Epithelial cell of prostate (primary cell): ENCODE measurements at regions not wholly inside any gene's neighbourhood (a gene's known extent, or its start where the extent isn't known, plus 50 kb on each side); places are given as distances from the start of the nearest gene placed in this dataset.

ENCODE experiments used
- DNase-seq: peaks from one replicate; pipeline ENCODE4 v3.0.0-alpha.2; 2011; ENCODE audit warnings: low read depth, low spot score
- H3K27ac ChIP-seq: fragments of 450-650 bp; 2 replicates; pipeline ENCODE4 v1.5.1; 2017; ENCODE audit warnings: mild to moderate bottlenecking

DNA sequence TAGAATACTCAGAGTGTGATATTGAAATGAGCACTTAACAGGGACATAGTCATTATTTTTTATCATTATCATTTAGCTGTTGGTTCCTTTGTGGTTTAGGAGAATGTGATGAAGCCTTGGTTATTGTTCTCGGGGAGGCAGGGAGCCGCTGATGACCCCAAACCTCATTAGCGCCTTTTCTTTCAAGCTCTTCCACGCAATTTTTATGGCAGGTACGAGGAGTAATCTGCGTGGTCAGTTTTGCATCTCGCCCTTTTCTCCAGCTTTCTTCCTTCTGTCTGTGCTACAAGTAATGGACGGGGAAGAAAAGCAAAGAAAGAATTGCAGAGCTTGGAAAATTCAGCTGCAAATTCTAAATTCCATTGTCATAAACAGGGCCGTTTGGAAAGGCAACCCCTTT lies 338.4 kb downstream of the GLRX3 start:
- DNase-seq, result no peak
- H3K27ac ChIP-seq, result no peak overlapping the region

DNA sequence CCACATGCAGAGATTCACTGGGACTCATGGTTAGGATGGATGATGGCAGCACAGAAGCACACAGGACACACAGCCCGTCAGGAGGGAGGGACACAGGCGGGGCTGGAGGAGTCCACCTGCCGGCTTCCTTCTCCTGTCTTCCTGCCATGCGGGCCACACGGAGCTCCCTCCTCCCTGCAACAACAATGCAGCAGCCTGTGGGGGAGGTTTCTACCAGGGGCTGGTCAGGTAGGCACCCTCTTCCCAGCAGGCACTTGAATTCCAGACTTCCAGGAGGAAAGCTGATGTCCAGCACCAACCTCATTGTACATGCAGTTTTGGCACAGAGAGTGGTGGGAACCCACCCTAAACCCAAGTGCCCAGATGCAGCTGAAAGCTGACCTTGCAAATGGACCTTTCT lies 341.2 kb downstream of the GLRX3 start:
- DNase-seq, result no peak
- H3K27ac ChIP-seq, result no peak overlapping the region

DNA sequence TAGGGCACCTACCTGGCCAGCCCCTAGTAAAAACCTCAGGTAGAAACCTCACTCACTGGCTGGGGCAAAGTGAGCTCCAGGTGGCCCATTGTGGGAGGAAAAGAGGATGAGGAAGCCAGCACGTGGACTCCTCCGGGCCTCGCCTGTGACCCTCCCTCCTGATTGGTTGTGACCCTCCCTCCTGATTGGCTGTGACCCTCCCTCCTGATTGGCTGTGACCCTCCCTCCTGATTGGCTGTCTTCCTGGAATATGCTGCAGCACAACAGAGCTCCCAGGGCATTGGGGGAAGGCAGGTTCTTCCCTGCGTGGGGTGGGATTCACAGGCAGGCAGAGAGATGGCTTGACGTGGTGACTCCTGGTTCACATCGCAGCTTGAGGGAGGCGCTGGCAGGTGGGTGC lies 343.0 kb downstream of the GLRX3 start:
- no peak overlapping the region for H3K27ac ChIP-seq
- DNase-seq, result no peak

DNA sequence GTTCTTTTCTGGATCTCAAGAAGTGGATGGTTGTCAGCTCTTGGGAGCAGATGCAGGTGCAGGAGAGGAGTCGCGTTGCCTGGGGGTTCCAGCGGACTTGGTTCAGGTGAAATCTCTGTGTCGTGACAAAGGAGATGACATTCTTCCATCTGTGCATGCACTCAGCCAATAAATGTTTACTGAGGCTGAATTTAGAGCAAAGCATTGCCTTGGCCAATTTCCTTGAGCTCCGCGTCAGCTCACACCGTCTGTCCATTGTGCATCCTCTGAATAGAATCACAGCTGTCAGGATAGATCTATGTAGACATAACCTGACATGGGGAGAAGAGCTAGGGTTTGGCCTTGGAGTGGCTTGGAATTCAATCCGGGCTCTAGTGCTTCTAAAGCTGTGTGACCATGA lies 343.7 kb downstream of the GLRX3 start:
- H3K27ac ChIP-seq, result no peak overlapping the region
- no peak for DNase-seq

DNA sequence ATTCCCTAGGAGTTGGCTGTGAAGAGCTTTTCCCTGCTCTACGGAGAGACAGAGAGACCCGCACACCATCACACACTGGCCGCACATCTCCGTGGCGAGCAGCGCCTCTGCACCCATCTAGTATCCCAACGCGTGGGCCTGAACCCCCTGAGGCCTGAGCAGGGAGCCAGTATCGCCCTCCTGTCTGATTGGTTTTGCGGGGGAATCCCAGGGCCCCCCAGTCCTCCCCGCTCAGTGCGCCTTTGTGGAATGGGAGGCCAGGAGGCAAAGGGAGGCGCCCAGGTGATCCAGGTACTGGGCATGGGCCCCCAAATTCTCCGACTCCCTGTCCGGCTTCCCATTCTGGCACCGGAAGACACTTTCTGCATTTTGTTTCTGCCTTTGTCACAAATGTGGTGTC lies 344.3 kb downstream of the GLRX3 start:
- DNase-seq, result no peak
- no peak overlapping the region for H3K27ac ChIP-seq

DNA sequence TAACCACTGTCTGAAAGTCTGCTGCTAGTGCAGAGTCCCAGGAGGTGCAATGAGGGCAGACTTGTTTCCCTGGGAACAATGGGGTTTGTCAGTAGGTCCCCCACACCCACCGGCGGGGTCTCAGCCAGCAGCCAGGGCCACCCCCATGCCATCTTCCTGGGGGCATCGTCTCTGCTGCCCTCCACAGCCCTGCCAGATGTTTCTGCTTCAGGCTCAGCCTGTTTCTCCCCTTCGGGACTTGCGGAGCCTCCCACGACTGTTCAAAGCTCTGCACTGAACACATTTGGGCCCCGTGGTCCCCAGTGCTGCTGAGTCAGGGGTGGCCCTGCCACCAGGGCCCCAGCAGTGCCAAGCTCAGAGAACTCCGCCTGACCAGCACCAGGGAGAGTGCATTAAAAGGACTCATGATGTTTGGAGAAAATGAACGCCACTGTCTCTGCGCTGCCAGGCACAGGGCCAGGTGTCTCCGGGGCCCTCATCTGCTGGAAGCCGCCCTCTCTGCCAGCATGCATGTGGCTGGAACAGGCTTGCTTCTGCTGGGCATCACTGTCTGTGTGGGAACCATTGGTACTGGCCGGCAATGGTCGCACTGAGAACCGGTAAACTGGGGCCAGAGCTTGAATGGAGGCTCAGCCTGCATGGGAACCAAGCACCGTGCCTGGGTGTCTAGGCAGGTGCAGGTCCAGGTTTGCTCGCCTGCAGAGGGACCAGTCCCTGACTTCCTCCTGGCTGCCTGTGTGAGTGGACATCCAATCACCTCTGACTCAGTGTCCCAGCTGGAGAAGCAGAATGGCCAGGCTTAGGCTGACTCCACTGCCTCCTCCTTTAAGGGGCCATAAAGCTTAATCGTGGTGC lies 345.1 kb downstream of the GLRX3 start:
- no peak overlapping the region for H3K27ac ChIP-seq
- DNase-seq, result no peak

DNA sequence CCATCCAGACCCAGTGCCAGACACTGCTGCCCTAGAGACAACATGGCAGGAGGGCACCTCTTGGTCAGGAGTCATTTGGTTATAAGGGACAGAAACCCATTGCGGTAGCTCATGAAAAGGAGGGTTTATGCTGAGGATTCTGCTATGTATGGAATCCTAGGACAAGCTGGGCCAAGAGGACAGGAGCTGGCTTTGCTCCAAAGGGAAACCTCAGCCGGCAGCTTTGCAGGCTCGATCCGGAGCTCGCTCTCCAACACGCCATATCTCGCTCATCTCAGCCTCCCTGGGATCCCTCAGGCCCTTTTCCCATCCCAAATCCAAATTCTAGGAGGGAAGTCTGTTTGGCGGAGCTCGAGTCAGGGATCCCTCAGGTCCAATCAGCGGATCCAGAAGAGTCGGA lies 345.7 kb downstream of the GLRX3 start:
- DNase-seq, result no peak
- H3K27ac ChIP-seq, result no peak overlapping the region

DNA sequence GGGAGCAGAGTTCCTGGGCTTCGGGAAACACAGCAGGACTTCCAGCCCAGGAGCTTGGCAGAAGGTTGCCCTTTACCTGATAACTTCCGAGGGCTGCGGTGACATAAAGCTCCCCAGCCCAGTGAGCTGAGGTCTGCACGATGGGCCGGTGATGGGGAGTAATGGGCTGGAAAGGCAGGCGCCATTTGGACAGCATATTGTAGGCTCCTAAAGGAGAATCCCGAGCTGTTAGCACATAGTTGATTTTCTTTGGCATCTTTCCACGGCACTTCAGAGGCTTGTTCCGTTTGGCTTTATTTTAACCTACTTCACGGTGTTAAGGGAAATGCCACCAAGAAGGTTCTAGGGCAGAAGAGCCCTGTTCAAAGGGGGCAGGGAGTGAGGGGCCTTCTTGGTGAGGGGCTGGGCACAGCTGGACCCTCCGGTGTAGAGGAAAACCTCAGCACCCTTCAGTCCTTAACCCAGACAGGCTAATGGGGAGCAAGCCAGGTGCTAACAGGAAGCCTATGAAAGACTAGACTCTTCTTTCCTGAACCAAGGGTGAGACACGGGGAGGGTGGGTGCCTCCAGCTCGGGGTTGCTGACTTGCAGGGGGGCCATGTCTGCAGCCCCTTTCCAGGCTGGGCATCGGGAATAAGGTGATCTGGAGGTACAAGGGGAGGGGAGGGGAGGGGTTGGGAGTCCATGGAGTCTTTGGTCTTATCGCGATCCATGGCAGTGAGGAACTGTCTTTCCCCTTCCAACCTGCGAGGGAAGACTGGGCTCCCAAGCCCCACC lies 347.7 kb downstream of the GLRX3 start:
- H3K27ac ChIP-seq, result no peak overlapping the region
- DNase-seq, result no peak

DNA sequence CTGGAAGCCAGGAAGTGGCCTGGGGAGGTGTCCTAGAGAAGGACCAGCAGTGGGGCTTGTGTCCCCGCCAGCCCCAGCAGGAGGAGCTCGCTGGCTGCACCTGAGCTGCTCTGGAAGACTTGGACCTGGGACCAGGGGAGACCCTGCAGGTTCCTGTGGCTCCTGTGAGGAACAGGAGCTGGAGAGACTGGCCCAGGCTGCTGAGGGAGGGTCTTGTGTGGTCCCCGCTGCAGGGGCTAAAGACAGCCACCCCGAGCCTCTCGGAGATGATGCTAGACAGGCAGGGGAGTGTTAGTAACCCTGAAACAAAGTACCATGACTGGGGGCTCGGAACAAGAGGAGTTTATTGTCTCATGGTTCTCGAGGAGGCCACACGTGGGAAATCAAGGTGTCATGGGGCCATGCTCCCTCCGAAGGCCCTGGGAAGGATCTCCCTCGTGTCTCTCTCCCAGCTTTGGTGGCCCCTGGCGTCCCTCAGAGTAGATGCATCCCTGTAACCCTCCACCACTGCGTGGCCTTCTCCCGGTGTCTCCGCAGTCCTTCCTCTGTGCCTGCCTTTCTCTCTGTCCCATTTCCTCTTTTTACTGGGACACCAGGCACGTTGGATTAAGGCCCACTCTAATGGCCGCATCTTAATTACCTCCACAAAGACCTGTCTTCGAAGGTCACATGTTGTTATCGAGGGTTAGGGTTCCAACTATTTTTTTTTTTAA lies 348.4 kb downstream of the GLRX3 start:
- no peak overlapping the region for H3K27ac ChIP-seq
- DNase-seq, result no peak

DNA sequence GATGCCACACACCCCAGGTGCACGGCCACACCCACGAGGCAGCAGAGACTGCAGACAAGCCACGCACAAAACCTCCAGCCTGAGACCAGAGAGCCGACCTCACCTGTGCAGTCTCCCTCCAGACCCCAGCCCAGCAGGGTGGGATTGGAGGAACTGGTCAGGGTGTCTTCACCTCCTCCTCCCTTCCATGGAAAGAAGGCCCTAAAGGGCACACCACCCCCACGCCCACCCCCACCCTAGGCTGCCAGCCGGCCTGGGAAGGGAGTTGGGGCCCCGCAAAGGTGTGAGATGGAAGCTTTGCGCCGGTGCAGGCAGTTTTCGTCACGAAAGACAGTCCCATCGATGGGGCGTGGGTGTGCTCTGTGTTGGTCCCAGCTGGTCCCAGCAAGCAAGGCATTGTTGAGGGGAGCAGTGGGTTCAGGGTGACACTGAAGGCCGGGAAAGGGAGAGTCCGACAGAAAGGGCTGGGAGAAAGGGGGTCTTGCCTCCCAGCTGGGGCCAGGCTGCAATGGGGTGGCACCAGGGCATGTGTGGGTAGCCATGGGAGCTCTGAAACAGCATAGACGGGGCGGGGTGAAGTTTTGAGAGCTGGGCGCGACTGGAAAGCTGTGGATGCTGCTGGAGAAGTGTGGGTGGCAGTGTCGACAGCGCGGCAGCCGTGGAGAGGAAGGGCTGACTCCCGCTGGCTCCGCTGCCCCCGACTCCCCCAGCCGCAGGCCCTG lies 349.2 kb downstream of the GLRX3 start:
- H3K27ac ChIP-seq, result no peak overlapping the region
- no peak for DNase-seq

DNA sequence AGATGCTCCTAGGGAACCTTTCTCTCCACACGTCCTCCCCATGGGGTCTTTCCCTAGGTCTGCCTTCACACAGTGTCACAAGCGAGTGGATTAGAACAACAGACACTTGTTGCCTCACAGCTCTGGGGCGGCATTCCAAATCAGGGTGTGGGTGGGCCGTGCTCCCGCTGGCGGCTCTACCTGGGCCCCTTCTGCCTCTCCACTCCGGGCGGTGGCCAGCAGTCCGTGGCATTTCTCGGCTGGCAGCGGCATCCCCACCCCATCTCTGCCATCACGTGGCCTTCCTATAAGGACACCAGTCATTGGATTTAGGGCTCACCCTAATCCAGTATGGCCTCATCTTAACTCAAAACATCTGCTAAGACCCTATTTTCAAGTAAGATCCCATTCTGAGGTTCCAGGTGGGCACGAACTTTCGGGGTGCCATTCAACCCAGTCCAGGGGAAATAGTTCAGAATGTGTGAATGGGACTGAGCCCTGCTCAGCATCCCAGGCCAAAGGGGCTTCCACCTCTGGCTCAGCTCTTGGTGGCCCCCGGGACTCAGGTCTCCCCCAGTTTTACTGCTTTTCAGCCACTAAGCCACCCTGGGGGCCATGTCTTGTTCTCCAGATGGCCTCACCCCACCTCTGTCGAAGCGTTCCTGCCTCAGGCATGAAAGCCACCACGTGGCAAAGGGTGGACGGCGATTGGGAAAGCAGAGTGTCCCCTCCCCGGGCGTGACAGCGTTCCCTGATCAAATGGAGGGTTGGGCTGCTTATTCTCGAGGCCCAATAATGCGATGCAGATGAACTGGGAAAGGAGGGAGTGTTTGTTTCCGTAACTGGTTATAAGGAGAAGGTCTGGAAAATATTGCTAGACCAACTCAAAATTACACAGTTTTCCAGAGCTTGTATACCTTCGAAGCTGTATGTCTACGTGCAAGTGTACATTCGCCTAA lies 350.0 kb downstream of the GLRX3 start:
- no peak for DNase-seq

DNA sequence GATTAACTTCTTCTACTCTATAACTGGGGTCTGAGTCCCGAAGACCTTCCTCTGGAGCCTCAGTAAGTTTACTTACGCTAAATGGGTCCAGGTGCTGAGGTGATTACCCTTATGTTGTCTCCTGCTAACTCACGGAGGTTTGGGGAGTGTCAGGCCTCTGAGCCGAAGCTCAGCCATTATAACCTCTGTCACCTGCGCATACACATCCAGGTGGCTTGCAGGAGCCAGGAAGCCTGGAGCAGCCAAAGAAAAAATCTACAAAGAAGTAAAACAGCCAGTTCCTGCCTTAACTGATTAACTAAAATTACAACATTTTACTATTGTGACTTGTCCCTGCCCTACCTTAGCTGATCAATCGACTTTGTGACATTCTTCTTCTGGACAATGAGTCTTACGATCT lies 350.7 kb downstream of the GLRX3 start:
- H3K27ac ChIP-seq, result no peak overlapping the region
- DNase-seq, result no peak

More for the DNA sequence above, 350.0 kb downstream of the GLRX3 start:
- no peak overlapping the region for H3K27ac ChIP-seq

DNA sequence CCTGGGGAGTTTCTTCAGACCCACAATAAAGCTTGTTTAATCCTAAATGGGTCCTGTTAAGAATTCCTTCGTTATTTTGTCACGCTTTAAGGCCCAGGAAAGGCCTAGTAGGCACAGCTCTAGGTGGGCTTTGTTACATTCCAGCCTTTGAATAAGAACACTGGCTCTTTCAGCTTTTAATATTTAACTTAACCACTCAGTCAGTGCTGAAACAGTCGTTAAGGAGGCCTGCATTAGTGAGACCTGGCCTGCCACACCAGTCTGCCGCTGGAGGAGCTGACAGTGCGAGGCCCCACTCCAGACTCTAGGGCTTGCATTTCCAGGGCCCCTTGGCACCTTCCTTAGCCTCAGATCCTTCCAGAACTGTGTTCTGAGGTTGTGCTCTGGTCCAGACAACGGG lies 351.4 kb downstream of the GLRX3 start:
- no peak for DNase-seq

DNA sequence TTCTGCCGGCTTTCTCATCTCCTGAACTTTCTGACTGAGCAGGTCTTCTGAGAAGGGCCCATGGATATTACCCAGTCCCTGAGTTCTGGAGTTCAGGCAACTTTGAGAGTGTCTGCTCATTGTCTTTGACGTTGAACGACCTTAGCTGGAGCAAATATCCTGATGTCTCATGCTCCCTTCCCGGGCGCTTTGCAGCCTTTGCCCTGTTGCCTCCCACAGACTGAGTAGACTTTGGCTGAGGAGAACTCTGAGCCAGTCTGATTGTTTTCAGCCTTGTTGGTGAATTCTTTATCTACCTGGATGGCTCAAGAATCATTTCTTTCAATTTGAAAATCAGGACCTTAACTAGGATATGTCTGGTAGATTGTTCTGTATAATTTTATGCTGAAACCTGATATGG lies 353.7 kb downstream of the GLRX3 start:
- no peak for DNase-seq
- H3K27ac ChIP-seq, result no peak overlapping the region

More for the DNA sequence above, 351.4 kb downstream of the GLRX3 start:
- H3K27ac ChIP-seq, result no peak overlapping the region

DNA sequence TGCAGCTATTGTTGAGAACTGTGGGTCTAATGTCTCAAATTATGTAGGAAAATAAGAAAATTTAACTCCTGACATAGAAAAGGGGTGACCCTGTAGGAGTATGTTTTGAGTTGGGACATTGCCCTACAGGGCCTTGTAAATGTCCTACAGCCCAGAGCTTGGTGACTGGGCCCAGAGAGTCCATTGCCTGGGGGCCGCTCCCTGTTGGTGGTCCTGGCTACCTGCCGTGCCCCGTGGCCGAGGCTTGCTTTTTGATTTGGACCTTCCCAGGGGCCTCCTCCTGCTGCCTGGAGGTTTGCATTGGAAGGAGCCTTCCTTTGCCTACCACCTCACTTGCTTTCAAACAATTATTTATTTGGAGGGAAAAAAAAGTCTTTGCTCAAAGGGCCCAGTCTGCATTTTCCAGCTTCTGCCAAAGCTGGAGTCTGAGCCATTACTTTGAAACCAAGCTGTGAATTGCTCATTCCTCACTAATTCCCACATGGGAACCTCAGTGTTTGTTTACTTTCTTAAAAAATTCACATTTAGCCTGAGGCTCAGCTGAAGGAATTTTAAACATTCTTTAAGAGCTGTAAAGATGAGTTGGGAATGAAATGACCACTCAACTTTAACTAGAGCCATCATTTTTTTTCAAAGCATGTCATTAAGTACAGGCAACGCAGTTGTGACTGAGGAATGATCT lies 355.0 kb downstream of the GLRX3 start:
- no peak overlapping the region for H3K27ac ChIP-seq
- DNase-seq, result no peak

DNA sequence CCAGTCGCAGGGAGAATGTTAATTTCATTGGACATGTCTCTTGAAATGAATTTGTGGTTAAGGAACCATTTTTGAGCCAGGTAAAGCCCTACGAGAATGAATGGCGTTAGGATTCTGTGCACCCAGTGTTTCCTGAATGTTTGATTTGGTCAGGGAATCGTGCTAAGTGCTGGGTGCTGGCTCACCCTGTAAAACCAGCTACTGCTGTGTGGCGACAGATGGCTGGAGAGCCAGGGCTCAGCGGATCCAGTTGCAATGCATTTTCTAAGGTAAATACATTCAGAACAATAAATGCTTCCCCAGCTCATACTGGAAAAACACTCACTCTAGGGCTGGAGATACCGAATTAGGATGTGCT lies 355.5 kb downstream of the GLRX3 start:
- DNase-seq, result no peak
- H3K27ac ChIP-seq, result no peak overlapping the region

DNA sequence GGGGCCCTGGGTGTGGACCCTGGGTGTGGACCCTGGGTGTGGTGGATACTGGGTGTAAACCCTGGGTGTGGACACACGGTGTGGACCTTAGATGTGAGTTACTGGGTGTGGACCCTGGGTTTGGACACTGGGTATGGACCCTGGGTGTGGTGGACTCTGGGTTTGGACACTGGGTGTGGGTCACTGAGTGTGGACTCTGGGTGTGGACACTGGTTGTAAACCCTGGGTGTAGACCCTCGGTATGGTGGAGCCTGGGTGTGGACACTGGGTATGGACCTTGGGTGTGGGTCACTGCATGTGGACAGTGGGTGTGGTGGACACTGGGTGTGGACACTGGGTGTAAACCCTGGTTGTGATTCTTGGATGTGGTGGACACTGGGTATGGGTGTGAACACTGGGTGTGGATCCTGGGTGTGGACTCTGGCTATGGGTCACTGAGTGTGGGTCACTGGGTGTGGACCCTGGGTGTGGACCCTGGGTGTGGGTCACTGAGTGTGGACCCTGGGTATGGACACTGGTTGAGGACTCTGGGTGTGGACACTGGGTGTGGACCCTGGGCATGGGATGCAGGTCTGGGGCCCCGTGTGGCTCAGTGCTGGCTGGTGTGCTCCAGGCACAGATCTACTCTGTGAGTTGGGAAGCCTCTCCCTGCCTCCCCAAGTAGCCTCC lies 356.2 kb downstream of the GLRX3 start:
- no peak for DNase-seq
- H3K27ac ChIP-seq, result no peak overlapping the region

DNA sequence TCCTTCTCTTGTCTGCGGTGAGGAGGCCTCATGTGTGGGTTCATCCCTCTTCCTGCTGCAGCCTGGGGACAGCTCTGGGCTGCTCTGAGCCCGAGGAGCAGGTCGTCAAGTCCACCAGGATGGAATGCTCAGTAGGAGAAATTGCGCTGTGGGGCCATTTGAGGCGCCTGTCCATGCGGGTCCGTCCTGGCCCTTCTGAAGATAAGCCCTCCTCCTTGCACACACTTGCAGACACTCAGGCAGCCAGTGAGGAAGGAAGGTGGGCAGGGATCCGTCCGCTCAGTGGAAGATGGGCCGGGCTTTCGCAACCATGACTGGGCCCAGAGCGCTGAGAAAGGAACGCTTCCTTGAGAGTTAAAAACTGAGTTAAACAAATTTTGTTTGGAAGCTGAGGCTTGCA lies 356.8 kb downstream of the GLRX3 start:
- no peak overlapping the region for H3K27ac ChIP-seq
- DNase-seq, result no peak
